Sigmoid colon (tissue), 4 donors: ENCODE measurements at regions not wholly inside any gene's neighbourhood (a gene's known extent, or its start where the extent isn't known, plus 50 kb on each side); places are given as distances from the start of the nearest gene placed in this dataset.

ENCODE experiments used
- POLR2A ChIP-seq, 2 donors: fragments of 450-650 bp; IDR thresholded peaks; one replicate each; pipeline ENCODE4 v1.6.1; 2016; ENCODE audit warnings: antibody characterized with exemption in 2 of 2, mild to moderate bottlenecking in 2 of 2, moderate library complexity in 2 of 2
- POLR2AphosphoS5 ChIP-seq, 4 donors: sonication (generic); formaldehyde crosslinking; IDR thresholded peaks; one replicate each; pipeline ENCODE4 v1.6.1; 2017; ENCODE audit warnings: antibody characterized with exemption in 4 of 4

GRCh38 chr3:182696916-182697315, 96.4 kb upstream of the ATP11B start:
- TF ChIP-seq POLR2A (IDR thresholded peaks at IDR 0.05) (no peak), POLR2AphosphoS5 (IDR thresholded peaks at IDR 0.05) (no peak)
